HG02970 (cell line): ENCODE measurements at regions not wholly inside any gene's neighbourhood (a gene's known extent, or its start where the extent isn't known, plus 50 kb on each side); places are given as distances from the start of the nearest gene placed in this dataset.
"Not testable (repeated sequence)": the region's sequence is repeated elsewhere in the genome, so short reads cannot be mapped to it uniquely, and the experiment has no call there.

Experiments
- ATAC-seq: cut with Tn5 transposase; IDR thresholded peaks from one replicate; pipeline ENCODE4 v1.9.1; 2021; ENCODE audit warnings: mild to moderate bottlenecking, moderate library complexity, moderate number of reproducible peaks; ENCODE audit not compliant: unreplicated experiment, low FRiP score

DNA sequence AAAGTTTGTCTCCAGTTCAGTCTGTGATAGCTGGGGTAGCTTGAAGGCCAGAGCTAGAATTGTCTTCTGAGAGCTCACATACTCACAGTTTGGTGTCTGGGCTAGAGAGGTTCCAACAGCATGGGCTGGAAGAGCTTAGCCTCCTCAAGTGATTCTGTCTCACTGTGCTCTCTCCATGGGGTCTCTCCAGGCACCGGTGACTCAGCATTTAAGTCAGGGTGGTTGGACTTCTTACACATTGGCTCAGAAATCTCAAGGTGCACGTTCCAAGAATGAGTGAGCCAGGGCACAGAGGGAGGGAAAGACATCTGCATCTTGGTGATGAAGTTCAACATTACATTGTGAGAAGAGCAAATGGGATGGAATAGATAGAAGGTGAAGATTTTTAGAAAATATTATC, 207.3 kb upstream of the DDX18 start:
- no peak for ATAC-seq

- ATAC-seq, result no peak
Measured at GRCh38 chr2:117613101-117613500, 201.4 kb upstream of the DDX18 start.

GRCh38 chr2:117614296-117614695, 200.2 kb upstream of the DDX18 start:
- no peak for ATAC-seq

GRCh38 chr2:117614823-117615534, 199.5 kb upstream of the DDX18 start:
- ATAC-seq, result no peak

DNA sequence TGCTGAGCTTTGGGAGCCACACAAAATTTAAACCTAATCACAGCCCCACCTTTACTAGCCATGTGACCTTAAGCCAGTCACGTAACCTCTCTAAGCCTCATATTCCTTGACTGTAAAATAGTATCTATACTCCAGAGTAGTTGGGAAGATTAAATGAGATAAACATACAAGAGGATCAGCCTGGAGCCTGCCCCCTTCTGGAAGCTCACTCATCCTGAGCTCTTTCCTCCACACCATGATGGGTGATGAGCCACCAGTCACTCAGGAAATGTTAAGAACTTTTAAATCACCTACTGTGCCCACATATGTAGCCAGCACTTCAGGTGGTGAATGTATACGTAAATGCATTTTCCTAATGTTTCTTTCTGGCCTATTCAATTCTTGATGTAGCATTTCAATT, 195.9 kb upstream of the DDX18 start:
- ATAC-seq, result no peak

DNA sequence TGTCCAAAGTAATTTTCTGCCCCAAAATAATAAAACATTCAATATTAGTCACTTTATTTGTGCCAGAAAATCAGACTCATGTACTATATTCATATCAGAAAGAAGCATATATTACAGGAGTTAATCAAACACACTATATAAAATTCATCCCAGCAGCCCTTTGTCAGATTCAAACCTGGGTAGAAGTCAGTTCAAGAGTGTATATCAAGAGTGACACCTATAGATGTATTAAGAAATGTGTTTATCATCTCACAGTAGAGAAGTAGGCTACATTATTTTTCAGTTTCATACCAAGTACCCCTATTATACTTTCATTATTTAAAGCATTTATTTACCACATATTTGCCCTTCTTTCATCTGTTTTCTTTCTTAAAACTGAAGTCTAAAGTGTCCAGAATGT, 193.2 kb upstream of the DDX18 start:
- ATAC-seq, result no peak

- not testable (repeated sequence) for ATAC-seq
Measured at GRCh38 chr2:117623175-117623574, 191.3 kb upstream of the DDX18 start.

DNA sequence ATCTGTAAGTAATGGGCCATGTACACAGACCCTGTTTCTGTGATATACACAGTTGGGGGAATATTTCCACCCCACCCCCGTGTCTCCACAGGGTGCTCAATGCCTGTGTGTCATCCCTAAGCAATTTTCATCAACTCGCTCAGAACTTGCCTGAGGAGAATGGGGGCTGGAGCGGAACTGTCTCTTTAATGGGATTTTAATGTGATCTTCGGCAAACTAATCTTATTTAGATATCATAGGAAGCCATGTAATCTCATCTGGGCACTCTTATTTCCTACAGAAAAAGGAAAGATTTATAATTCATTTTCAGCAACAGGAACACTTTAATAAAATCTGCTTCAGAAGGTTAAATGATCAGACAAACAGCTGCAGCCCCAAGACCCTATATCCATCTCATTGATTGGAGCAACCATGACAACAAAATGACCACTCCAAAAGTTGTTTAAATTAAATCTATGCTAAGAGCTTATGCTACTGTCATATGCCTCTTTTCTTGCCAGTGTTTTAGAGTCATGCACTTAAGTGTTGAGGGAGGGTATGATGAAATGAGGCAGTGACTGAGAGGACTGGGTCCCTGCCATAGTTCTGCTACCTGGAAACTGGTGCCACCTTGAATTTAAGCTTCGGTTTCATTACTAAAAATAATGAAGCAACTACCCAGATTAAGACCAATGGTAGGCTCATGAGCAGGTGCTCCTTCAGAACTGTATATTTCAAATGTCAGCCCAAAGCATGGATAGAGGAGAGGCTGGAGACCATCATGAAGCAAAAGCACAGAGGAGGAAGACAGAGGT, 183.1 kb upstream of the DDX18 start:
- ATAC-seq, result no peak

DNA sequence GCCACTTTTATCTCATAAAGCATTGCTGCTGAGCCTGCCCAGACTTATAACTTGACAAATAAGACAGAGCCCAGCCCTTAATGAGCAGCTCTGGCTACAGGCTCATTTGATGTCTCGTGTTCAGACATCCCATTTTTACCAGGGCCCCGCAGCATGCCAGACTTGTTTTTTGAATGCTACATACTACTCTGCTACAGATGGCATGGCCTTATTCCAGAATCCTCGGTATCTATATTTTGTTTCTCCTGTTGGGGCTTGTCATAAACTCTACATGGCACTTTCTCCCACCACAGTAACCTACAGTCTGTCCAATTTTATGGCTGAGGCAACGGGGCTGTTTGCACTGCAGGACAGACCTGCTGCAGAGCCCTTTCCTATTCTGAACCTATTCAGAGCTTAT, 179.0 kb upstream of the DDX18 start:
- no peak for ATAC-seq

GRCh38 chr2:117639401-117639800, 175.1 kb upstream of the DDX18 start:
- ATAC-seq, result no peak

DNA sequence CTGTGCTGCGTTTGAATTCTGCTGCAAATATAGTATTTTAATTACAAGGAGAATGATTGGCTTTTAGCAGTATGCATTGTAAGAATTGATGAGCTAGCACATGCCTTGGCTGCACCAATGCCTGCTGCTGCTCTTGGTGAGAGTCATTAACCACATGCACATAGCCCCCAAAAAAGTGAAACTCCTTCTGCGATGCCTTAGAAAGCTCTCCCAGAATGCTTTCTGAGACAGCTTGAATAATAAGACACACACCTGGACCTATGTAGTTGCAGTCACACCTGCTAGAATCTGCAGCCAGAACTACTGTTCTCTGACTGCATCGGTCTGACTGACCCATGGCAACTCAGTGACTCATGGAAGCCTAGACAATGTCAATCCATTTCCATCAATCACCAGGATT, 170.1 kb upstream of the DDX18 start:
- ATAC-seq, result no peak

GRCh38 chr2:117645458-117645857, 169.0 kb upstream of the DDX18 start:
- ATAC-seq, result no peak

- ATAC-seq, result no peak
Measured at GRCh38 chr2:117646099-117646498, 168.4 kb upstream of the DDX18 start.

- no peak for ATAC-seq
Measured at GRCh38 chr2:117646872-117647271, 167.6 kb upstream of the DDX18 start.

DNA sequence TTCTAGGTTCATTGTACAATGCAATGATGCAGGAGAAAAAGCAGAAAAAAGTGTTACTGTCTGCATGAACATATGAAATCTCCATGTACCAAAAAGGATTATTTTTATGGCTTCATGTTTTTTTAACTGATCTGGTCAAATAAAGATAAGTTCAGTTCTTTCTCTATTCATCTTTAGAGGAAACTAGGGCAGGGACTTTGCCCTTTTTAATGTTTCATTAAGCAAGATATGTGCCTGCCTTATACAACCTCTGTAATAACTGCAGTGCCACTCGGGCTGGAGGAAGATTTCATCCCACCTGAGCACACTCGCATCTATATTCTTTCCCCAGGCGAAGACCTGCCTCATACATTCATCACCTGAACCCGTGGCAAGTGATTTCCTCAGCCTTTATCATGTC, 157.9 kb upstream of the DDX18 start:
- no peak for ATAC-seq

DNA sequence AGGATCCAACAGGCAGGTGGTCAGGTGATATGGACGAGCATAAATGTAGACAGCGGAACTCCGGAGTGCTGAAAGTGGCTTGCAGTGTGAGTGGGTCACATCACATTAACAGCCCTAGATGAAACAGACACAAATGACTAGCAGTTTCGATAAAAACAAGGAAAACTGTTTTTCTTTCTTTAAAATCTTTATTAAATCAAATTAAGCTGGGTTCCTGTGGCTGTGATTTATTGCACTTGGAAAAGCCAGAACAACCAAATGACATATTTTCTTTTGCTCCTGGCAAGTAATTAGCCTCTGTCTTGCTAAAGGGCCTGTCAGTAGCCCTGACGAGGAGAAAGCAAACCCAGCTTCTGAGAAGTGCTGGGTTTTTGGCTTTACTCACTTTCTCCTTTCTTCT, 152.9 kb upstream of the DDX18 start:
- ATAC-seq, result no peak

DNA sequence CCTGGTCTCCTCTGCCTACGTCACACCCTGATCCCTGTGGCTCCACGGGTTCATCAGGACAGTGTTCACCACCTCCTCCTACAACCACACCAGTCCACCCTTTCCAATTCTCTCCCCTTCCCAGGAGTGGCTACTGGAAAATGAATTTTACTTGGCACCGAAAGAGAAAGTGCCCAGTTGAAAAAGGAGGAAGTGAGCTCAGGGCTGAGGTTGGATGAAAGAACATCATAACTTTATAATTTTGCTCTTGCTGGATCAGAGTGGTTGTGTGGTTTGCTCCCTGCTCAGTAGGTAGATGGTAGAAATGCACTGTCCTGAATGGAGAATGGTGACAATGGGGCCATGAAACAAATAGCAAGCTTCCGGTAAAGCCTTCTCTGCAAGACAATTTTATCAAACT, 140.3 kb upstream of the DDX18 start:
- ATAC-seq, result no peak

DNA sequence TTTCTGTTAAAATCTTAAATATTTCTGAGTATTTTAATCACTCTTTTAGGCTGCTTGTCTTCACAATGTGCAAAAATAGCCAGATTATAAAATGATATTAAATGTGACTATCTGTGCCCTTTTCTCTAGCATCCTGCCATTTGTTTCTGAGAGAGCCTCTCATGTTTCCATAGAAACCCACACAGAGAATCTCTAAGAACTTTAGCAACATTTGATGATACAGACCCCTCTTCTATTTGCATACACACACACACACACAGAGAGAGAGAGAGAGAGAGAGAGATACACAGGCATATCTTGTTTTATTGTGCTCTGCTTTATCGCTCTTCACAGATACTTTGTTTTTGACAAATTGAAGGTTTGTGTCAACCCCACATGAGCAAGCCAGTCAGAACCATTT, 134.5 kb upstream of the DDX18 start:
- no peak for ATAC-seq

GRCh38 chr2:117684919-117685318, 129.6 kb upstream of the DDX18 start:
- ATAC-seq, result no peak

DNA sequence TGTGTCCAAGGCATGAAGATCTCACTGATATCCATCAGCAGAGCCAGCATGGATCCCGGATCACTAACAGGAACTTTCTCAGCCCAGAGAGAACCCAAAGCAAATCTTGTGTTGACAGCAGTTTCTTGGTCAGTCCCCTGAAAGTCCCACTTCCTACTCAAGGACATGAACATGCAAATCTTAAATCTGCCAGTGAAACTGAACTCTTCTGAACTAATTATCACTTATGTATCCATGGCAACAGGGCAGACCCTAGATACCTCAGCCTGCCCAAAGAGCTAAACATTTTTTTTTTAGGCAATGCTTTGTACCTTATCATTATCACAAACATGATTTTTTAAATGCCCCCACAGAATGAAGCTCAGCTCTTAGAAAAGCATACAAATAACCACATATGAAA, 127.8 kb upstream of the DDX18 start:
- peak; percentile 93 for ATAC-seq

DNA sequence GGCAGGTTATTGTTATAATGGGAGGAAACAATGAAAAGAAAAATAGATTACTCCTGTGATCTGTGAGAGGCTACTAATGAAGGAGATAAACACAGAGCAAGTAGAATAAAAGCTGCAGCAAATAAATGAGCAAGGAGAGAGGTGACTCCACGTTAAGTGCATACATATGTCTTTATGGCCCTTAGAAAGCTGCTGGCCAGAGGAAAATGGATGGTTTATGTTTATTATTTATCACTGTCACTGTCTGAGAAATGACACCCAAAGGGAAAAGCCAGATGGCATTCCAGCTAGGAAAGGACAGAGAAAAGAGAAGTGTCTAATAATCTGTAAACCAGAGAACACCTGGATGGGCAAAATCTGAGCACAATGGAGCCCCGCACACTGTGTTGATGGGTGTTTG, 122.9 kb upstream of the DDX18 start:
- ATAC-seq, result no peak
